HCT116 (cell line): ENCODE measurements at regions not wholly inside any gene's neighbourhood (a gene's known extent, or its start where the extent isn't known, plus 50 kb on each side); places are given as distances from the start of the nearest gene placed in this dataset.

Source experiments
- ATAC-seq: fragments of 200-7000 bp; cut with Tn5 transposase; 2 replicates; pipeline ENCODE4 v1.9.1; 2020; ENCODE audit warnings: mild to moderate bottlenecking, moderate library complexity
- BruUV-seq: library from RNA; stranded (reverse); fragments of 400-500 nt; replicated peaks from 2 replicates; lab custom pipeline; 2021; lab: Mats Ljungman, UMichigan
- CTCF ChIA-PET: fragments of 300-600 bp; sonication (Branson Sonifier 250); formaldehyde crosslinking; loops from one replicate; lab custom pipeline; 2021; ENCODE audit warnings: antibody characterized with exemption; lab: Charles Lee
- POLR2A ChIA-PET: fragments of 300-600, 350-600 bp; sonication (Branson Sonifier 250); formaldehyde crosslinking; loops from one replicate; lab custom pipeline; 2021; ENCODE audit warnings: antibody characterized with exemption; lab: Charles Lee
- RAD21 ChIA-PET, 2 experiments: fragments of 300-600 bp; sonication (Branson Sonifier 250); formaldehyde crosslinking; loops; one replicate each; lab custom pipeline; 2023; ENCODE audit warnings: low total read pairs in 2 of 2; ENCODE audit not compliant: uncharacterized antibody in 2 of 2, unreplicated experiment in 2 of 2, low non-redundant PET in 1 of 2; lab: Charles Lee
- DNase-seq: peaks from one replicate; pipeline ENCODE4 v3.0.0-alpha.2; 2010; ENCODE audit warnings: low read depth, low spot score
- H2AFZ ChIP-seq: fragments of 200-600 bp; shearing (Covaris generic), sonication (generic); 2 replicates; pipeline ENCODE4 v1.6.1; 2017; ENCODE audit warnings: low read depth, mixed run types, mixed read lengths, antibody characterized with exemption, low read length; ENCODE audit not compliant: poor library complexity, severe bottlenecking
- H3K27ac ChIP-seq: 2 replicates; pipeline ENCODE4 v1.5.1; 2012; ENCODE audit warnings: low read depth, low read length
- H3K27me3 ChIP-seq: fragments of 200-600 bp; sonication (generic); 2 replicates; pipeline ENCODE4 v1.6.1; 2016; ENCODE audit warnings: mixed run types, low read length, mixed read lengths; ENCODE audit not compliant: insufficient read depth
- H3K36me3 ChIP-seq, 2 experiments: fragments of 200-500 bp in 1 of 2; fragments of 200-600 bp in 1 of 2; sonication (Bioruptor generic) in 1 of 2; sonication (generic) in 1 of 2; 2 replicates each; pipeline versions ENCODE4 v1.5.1 to v1.6.1; 2014 to 2016; ENCODE audit warnings: low read length in 2 of 2, inconsistent platforms in 1 of 2, mixed read lengths in 1 of 2, mixed run types in 1 of 2; ENCODE audit not compliant: insufficient read depth in 2 of 2, control insufficient read depth in 1 of 2
- H3K4me1 ChIP-seq, 2 experiments: fragments of 200-600 bp in 1 of 2; sonication (generic) in 1 of 2; 2 replicates each; pipeline versions ENCODE4 v1.5.1 to v1.6.1; 2012 to 2017; ENCODE audit warnings: low read length in 2 of 2, inconsistent platforms in 1 of 2, mild to moderate bottlenecking in 1 of 2, mixed read lengths in 1 of 2, mixed run types in 1 of 2, moderate library complexity in 1 of 2; ENCODE audit not compliant: insufficient read depth in 2 of 2, control insufficient read depth in 1 of 2
- H3K4me2 ChIP-seq: fragments of 200-600 bp; sonication (generic); 2 replicates; pipeline ENCODE4 v1.6.1; 2017; ENCODE audit warnings: mixed run types, low read length, mixed read lengths
- H3K4me3 ChIP-seq, 2 experiments: fragments of 200-600 bp in 1 of 2; sonication (generic) in 1 of 2; replicated peaks in 1 of 2; 2 replicates each; pipeline ENCODE4 v1.5.1; 2011 to 2016; ENCODE audit warnings: low read length in 2 of 2, control low read depth in 1 of 2, low read depth in 1 of 2, mild to moderate bottlenecking in 1 of 2, mixed read lengths in 1 of 2, mixed run types in 1 of 2
- H3K79me2 ChIP-seq: fragments of 200-600 bp; sonication (generic); 2 replicates; pipeline ENCODE4 v1.6.1; 2017; ENCODE audit warnings: mild to moderate bottlenecking, mixed run types, low read length, moderate library complexity, mixed read lengths; ENCODE audit not compliant: insufficient read depth
- H3K9ac ChIP-seq: fragments of 200-600 bp; sonication (generic); 2 replicates; pipeline ENCODE4 v1.6.1; 2016; ENCODE audit warnings: low read length, mixed read lengths
- H3K9me2 ChIP-seq: fragments of 200-600 bp; sonication (generic), shearing (Covaris generic); 2 replicates; pipeline ENCODE4 v1.6.1; 2017; ENCODE audit warnings: mixed run types, mild to moderate bottlenecking, moderate library complexity; ENCODE audit not compliant: insufficient read depth
- H3K9me3 ChIP-seq, 2 experiments: fragments of 200-500 bp in 1 of 2; fragments of 200-600 bp in 1 of 2; sonication (Bioruptor generic) in 1 of 2; sonication (generic) in 1 of 2; 2 replicates each; pipeline ENCODE4 v1.6.1; 2014 to 2017; ENCODE audit warnings: low read length in 2 of 2, mixed read lengths in 2 of 2, inconsistent platforms in 1 of 2, low read depth in 1 of 2, mild to moderate bottlenecking in 1 of 2, mixed run types in 1 of 2, moderate library complexity in 1 of 2; ENCODE audit not compliant: control insufficient read depth in 1 of 2, insufficient read depth in 1 of 2
- H4K20me1 ChIP-seq: fragments of 200-600 bp; sonication (generic), shearing (Covaris generic); 2 replicates; pipeline ENCODE4 v1.6.1; 2017; ENCODE audit warnings: mixed run types, mild to moderate bottlenecking, moderate library complexity; ENCODE audit not compliant: insufficient read depth
- CBX3 ChIP-seq: IDR thresholded peaks from 2 replicates; pipeline ENCODE4 v1.6.1; 2012; ENCODE audit warnings: low read depth
- EGR1 ChIP-seq: IDR thresholded peaks from 2 replicates; pipeline ENCODE4 v1.6.1; 2012; ENCODE audit warnings: low read depth
- ELF1 ChIP-seq: IDR thresholded peaks from 2 replicates; pipeline ENCODE4 v1.6.1; 2012; ENCODE audit warnings: low read depth, borderline replicate concordance
- EZH2 ChIP-seq: fragments of 200-600 bp; sonication (generic); IDR thresholded peaks from 2 replicates; pipeline ENCODE4 v1.6.1; 2017; ENCODE audit warnings: antibody characterized with exemption, mixed run types
- FOSL1 ChIP-seq: IDR thresholded peaks from 2 replicates; pipeline ENCODE4 v1.6.1; 2012; ENCODE audit warnings: low read depth
- POLR2A ChIP-seq: IDR thresholded peaks from 2 replicates; pipeline ENCODE4 v1.7.0; 2011; ENCODE audit warnings: borderline replicate concordance; ENCODE audit not compliant: insufficient read depth, insufficient read length; ENCODE audit errors: extremely low read depth
- SIN3A ChIP-seq: IDR thresholded peaks from 2 replicates; pipeline ENCODE4 v1.6.1; 2012; ENCODE audit warnings: low read depth
- SP1 ChIP-seq: IDR thresholded peaks from 2 replicates; pipeline ENCODE4 v1.6.1; 2012; ENCODE audit warnings: low read depth
- SRF ChIP-seq: IDR thresholded peaks from 2 replicates; pipeline ENCODE4 v1.6.1; 2012; ENCODE audit warnings: low read depth
- TCF7L2 ChIP-seq: IDR thresholded peaks from 2 replicates; pipeline ENCODE4 v1.7.0; 2011; ENCODE audit warnings: borderline replicate concordance, inconsistent platforms; ENCODE audit not compliant: insufficient read depth, insufficient read length; ENCODE audit errors: extremely low read depth
- intact Hi-C: fragments of 100-400 bp; cut with micrococcal nuclease; formaldehyde crosslinking; loops from 2 replicates; pipeline ENCODE4 v1.10.0; 2022
- TF ChIP-seq, protein P1 (sequence below), 3 experiments: fragments of 200-600 bp in 1 of 3; sonication (generic) in 1 of 3; IDR thresholded peaks in 2 of 3; conservative IDR thresholded peaks in 1 of 3; 2 replicates each; pipeline ENCODE4 v1.5.1; 2012 to 2017; ENCODE audit warnings: low read depth in 2 of 3, low read length in 2 of 3, antibody characterized with exemption in 1 of 3, borderline replicate concordance in 1 of 3, control low read depth in 1 of 3, mild to moderate bottlenecking in 1 of 3, mixed read lengths in 1 of 3, mixed run types in 1 of 3, moderate library complexity in 1 of 3; ENCODE audit not compliant: insufficient read depth in 1 of 3
- TF ChIP-seq, protein P2 (sequence below): IDR thresholded peaks from 2 replicates; pipeline ENCODE4 v1.6.1; 2012
- TF ChIP-seq, protein P3 (sequence below): IDR thresholded peaks from 2 replicates; pipeline ENCODE4 v1.6.1; 2012
- TF ChIP-seq, protein P4 (sequence below): IDR thresholded peaks from 2 replicates; pipeline ENCODE4 v1.6.1; 2011; ENCODE audit warnings: mild to moderate bottlenecking, low read length, moderate library complexity; ENCODE audit not compliant: insufficient replicate concordance; ENCODE audit errors: extremely low read depth
- TF ChIP-seq, protein P5 (sequence below): IDR thresholded peaks from 2 replicates; pipeline ENCODE4 v1.6.1; 2012; ENCODE audit warnings: low read depth

DNA sequence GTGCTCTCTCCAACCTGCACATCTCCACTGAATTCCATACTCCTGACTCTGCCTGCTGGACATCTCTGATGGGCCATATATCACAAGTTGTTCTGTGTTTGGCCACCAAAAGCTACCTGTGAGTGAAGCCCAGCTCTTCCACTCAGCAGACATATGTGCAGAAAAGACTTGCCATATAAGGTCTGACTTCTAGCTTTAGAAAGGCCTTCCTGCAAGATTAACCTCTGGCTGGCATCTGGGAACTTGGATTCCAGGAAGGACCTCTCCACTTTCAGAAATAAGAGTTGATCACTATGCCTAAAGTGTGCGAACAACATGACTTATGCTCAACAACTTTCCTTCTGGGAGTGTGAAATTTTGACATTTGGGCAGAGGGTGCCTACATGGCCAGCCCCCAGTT, 113.7 kb downstream of the TNFAIP3 start:
- ATAC-seq: no peak
- Histone ChIP-seq H3K36me3 (no peaks in the 10 kb centered on the region), H3K27ac (no peak overlapping the region), H3K9me2 (no peaks in the 10 kb centered on the region), H4K20me1 (no peaks in the 10 kb centered on the region), H3K9me3 (no peaks in the 10 kb centered on the region), H3K9ac (no peak overlapping the region), H3K4me2 (no peak overlapping the region), H3K27me3 (no peaks in the 10 kb centered on the region), H3K4me3 (no peak overlapping the region), H3K79me2 (no peaks in the 10 kb centered on the region), H3K4me1 (peaks cover 7 to 21% of the 10 kb centered on the region in 2 experiments), H2AFZ (no peak overlapping the region)
- no peak for DNase-seq
- ChIA-PET CTCF (no interaction called here), RAD21 (no interaction called here), POLR2A (no interaction called here)
- TF ChIP-seq SP1: no peak
- TF ChIP-seq POLR2A: no peak
- TF ChIP-seq ELF1: no peak
- TF ChIP-seq EGR1: no peak
- TF ChIP-seq, protein P1, sequence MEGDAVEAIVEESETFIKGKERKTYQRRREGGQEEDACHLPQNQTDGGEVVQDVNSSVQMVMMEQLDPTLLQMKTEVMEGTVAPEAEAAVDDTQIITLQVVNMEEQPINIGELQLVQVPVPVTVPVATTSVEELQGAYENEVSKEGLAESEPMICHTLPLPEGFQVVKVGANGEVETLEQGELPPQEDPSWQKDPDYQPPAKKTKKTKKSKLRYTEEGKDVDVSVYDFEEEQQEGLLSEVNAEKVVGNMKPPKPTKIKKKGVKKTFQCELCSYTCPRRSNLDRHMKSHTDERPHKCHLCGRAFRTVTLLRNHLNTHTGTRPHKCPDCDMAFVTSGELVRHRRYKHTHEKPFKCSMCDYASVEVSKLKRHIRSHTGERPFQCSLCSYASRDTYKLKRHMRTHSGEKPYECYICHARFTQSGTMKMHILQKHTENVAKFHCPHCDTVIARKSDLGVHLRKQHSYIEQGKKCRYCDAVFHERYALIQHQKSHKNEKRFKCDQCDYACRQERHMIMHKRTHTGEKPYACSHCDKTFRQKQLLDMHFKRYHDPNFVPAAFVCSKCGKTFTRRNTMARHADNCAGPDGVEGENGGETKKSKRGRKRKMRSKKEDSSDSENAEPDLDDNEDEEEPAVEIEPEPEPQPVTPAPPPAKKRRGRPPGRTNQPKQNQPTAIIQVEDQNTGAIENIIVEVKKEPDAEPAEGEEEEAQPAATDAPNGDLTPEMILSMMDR (IDR thresholded peaks at IDR 0.05 in 2 of 3, conservative IDR thresholded peaks at IDR 0.05 in 1 of 3; ENCODE audit: borderline replicate concordance in 1 of 3, insufficient read depth in 1 of 3, low read depth in 2 of 3, low read length in 2 of 3): no peak
- TF ChIP-seq, protein P2, sequence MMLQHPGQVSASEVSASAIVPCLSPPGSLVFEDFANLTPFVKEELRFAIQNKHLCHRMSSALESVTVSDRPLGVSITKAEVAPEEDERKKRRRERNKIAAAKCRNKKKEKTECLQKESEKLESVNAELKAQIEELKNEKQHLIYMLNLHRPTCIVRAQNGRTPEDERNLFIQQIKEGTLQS: no peak
- TF ChIP-seq, protein P3, sequence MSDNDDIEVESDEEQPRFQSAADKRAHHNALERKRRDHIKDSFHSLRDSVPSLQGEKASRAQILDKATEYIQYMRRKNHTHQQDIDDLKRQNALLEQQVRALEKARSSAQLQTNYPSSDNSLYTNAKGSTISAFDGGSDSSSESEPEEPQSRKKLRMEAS: no peak
- TF ChIP-seq SRF: no peak
- no peak for TF ChIP-seq EZH2
- TF ChIP-seq, protein P4, sequence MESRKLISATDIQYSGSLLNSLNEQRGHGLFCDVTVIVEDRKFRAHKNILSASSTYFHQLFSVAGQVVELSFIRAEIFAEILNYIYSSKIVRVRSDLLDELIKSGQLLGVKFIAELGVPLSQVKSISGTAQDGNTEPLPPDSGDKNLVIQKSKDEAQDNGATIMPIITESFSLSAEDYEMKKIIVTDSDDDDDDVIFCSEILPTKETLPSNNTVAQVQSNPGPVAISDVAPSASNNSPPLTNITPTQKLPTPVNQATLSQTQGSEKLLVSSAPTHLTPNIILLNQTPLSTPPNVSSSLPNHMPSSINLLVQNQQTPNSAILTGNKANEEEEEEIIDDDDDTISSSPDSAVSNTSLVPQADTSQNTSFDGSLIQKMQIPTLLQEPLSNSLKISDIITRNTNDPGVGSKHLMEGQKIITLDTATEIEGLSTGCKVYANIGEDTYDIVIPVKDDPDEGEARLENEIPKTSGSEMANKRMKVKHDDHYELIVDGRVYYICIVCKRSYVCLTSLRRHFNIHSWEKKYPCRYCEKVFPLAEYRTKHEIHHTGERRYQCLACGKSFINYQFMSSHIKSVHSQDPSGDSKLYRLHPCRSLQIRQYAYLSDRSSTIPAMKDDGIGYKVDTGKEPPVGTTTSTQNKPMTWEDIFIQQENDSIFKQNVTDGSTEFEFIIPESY: no peak
- TF ChIP-seq FOSL1: no peak
- TF ChIP-seq, protein P5, sequence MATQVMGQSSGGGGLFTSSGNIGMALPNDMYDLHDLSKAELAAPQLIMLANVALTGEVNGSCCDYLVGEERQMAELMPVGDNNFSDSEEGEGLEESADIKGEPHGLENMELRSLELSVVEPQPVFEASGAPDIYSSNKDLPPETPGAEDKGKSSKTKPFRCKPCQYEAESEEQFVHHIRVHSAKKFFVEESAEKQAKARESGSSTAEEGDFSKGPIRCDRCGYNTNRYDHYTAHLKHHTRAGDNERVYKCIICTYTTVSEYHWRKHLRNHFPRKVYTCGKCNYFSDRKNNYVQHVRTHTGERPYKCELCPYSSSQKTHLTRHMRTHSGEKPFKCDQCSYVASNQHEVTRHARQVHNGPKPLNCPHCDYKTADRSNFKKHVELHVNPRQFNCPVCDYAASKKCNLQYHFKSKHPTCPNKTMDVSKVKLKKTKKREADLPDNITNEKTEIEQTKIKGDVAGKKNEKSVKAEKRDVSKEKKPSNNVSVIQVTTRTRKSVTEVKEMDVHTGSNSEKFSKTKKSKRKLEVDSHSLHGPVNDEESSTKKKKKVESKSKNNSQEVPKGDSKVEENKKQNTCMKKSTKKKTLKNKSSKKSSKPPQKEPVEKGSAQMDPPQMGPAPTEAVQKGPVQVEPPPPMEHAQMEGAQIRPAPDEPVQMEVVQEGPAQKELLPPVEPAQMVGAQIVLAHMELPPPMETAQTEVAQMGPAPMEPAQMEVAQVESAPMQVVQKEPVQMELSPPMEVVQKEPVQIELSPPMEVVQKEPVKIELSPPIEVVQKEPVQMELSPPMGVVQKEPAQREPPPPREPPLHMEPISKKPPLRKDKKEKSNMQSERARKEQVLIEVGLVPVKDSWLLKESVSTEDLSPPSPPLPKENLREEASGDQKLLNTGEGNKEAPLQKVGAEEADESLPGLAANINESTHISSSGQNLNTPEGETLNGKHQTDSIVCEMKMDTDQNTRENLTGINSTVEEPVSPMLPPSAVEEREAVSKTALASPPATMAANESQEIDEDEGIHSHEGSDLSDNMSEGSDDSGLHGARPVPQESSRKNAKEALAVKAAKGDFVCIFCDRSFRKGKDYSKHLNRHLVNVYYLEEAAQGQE: no peak
- TF ChIP-seq TCF7L2: no peak
- no peak for TF ChIP-seq SIN3A
- no peak for TF ChIP-seq CBX3
- no TSS peak for BruUV-seq
- intact Hi-C loops: no loop called here
